IMR-90 (cell line): ENCODE measurements at regions not wholly inside any gene's neighbourhood (a gene's known extent, or its start where the extent isn't known, plus 50 kb on each side); places are given as distances from the start of the nearest gene placed in this dataset.
A peak's percentile ranks its signal among the peaks of the same experiment; 100 is the strongest.

Source experiments
- CTCF ChIP-seq: conservative IDR thresholded peaks from 2 replicates; pipeline ENCODE4 v1.5.1; 2012; ENCODE audit warnings: mild to moderate bottlenecking, low read depth, low read length, improper control_type of control experiment
- FOS ChIP-seq: fragments of 150-350 bp; IDR thresholded peaks from 2 replicates; pipeline ENCODE4 v1.6.1; 2016; ENCODE audit warnings: low read depth, low read length
- POLR2A ChIP-seq: IDR thresholded peaks from 2 replicates; pipeline ENCODE4 v1.6.1; 2012; ENCODE audit warnings: mild to moderate bottlenecking, low read depth, low read length
- RAD21 ChIP-seq: IDR thresholded peaks from 2 replicates; pipeline ENCODE4 v1.6.1; 2012; ENCODE audit warnings: low read length, improper control_type of control experiment
- RFX5 ChIP-seq: IDR thresholded peaks from 2 replicates; pipeline ENCODE4 v1.8.0; 2012; ENCODE audit warnings: low read depth, mild to moderate bottlenecking, low read length, moderate library complexity

GRCh38 chr1:218851586-218851985 lies 322.1 kb upstream of the LYPLAL1 start:
- TF ChIP-seq RFX5 (no peak), POLR2A (no peak), RAD21 (no peak), FOS (0 out of 2 replicates have a peak, but pooled peaks have one; percentile 20), CTCF (no peak)
